VCaP (cell line): ENCODE measurements at regions not wholly inside any gene's neighbourhood (a gene's known extent, or its start where the extent isn't known, plus 50 kb on each side); places are given as distances from the start of the nearest gene placed in this dataset.

Experiments
- H3K27ac ChIP-seq: fragments of 450-650 bp; 2 replicates; pipeline ENCODE4 v1.5.1; 2017
- CTCF ChIP-seq: fragments of 450-650 bp; conservative IDR thresholded peaks from 2 replicates; pipeline ENCODE4 v1.5.1; 2017; ENCODE audit warnings: mild to moderate bottlenecking, moderate library complexity

GRCh38 chr4:126262665-126263064 is 947.9 kb downstream of the FAT4 start:
- no peak overlapping the region for H3K27ac ChIP-seq
- 0 out of 2 replicates have a peak, but pooled peaks have one; percentile 7 for TF ChIP-seq CTCF

GRCh38 chr4:126264839-126265238 is 950.1 kb downstream of the FAT4 start:
- no peak overlapping the region for H3K27ac ChIP-seq
- TF ChIP-seq CTCF, result no peak

- TF ChIP-seq CTCF, result no peak
- H3K27ac ChIP-seq, result no peak overlapping the region
These were observed 951.1 kb downstream of the FAT4 start for GRCh38 chr4:126265888-126266287.

- no peak overlapping the region for H3K27ac ChIP-seq
- no peak for TF ChIP-seq CTCF
These were observed 952.9 kb downstream of the FAT4 start for GRCh38 chr4:126267689-126268088.

- no peak for TF ChIP-seq CTCF
- H3K27ac ChIP-seq, result no peak overlapping the region
These were observed 953.4 kb downstream of the FAT4 start for GRCh38 chr4:126268106-126268505.

- H3K27ac ChIP-seq, result no peak overlapping the region
- no peak for TF ChIP-seq CTCF
These were observed 954.4 kb downstream of the FAT4 start for GRCh38 chr4:126269106-126269505.

GRCh38 chr4:126271292-126271691 is 956.5 kb downstream of the FAT4 start:
- no peak overlapping the region for H3K27ac ChIP-seq
- TF ChIP-seq CTCF, result no peak

- TF ChIP-seq CTCF, result no peak
- H3K27ac ChIP-seq, result no peak overlapping the region
These were observed 959.0 kb downstream of the FAT4 start for GRCh38 chr4:126273746-126274145.
